Activated naive CD4-positive, alpha-beta T cell treated with anti-CD3 and anti-CD28 coated beads, Interleukin-2, amount 50 U/mL, for 24 hours (primary cell): ENCODE measurements at regions not wholly inside any gene's neighbourhood (a gene's known extent, or its start where the extent isn't known, plus 50 kb on each side); places are given as distances from the start of the nearest gene placed in this dataset.
"Not testable (repeated sequence)": the region's sequence is repeated elsewhere in the genome, so short reads cannot be mapped to it uniquely, and the experiment has no call there.

Experiments used
- H3K27ac Mint-ChIP-seq: one replicate; pipeline ENCODE4 v1.8.0; 2021; ENCODE audit warnings: mild to moderate bottlenecking, mixed read lengths
- H3K27me3 Mint-ChIP-seq: one replicate; pipeline ENCODE4 v1.8.0; 2021; ENCODE audit warnings: mixed read lengths
- H3K36me3 Mint-ChIP-seq: one replicate; pipeline ENCODE4 v1.8.0; 2021; ENCODE audit warnings: mixed read lengths
- H3K4me1 Mint-ChIP-seq: one replicate; pipeline ENCODE4 v1.8.0; 2021; ENCODE audit warnings: mixed read lengths
- H3K4me3 Mint-ChIP-seq: one replicate; pipeline ENCODE4 v1.8.0; 2021; ENCODE audit warnings: mild to moderate bottlenecking, mixed read lengths
- H3K9me3 Mint-ChIP-seq: one replicate; pipeline ENCODE4 v1.8.0; 2021; ENCODE audit warnings: mixed read lengths

GRCh38 chr7:19560111-19560883 is 148.5 kb downstream of the POLR1F start:
- Mint-ChIP-seq H3K9me3 (no peaks in the 10 kb centered on the region), H3K27ac (no peak overlapping the region), H3K4me3 (no peak overlapping the region), H3K36me3 (no peaks in the 10 kb centered on the region), H3K27me3 (no peaks in the 10 kb centered on the region), H3K4me1 (no peaks in the 10 kb centered on the region)

- H3K9me3 Mint-ChIP-seq, result no peaks in the 10 kb centered on the region
- H3K36me3 Mint-ChIP-seq, result no peaks in the 10 kb centered on the region
- H3K27me3 Mint-ChIP-seq, result no peaks in the 10 kb centered on the region
- no peak overlapping the region for H3K4me3 Mint-ChIP-seq
- H3K4me1 Mint-ChIP-seq, result no peaks in the 10 kb centered on the region
- no peak overlapping the region for H3K27ac Mint-ChIP-seq
These were observed 150.3 kb downstream of the POLR1F start for GRCh38 chr7:19558527-19558926.

GRCh38 chr7:19557726-19558465 is 150.9 kb downstream of the POLR1F start:
- H3K27me3 Mint-ChIP-seq, result no peaks in the 10 kb centered on the region
- H3K4me1 Mint-ChIP-seq, result no peaks in the 10 kb centered on the region
- no peak overlapping the region for H3K27ac Mint-ChIP-seq
- no peaks in the 10 kb centered on the region for H3K9me3 Mint-ChIP-seq
- H3K36me3 Mint-ChIP-seq, result no peaks in the 10 kb centered on the region
- no peak overlapping the region for H3K4me3 Mint-ChIP-seq

- H3K9me3 Mint-ChIP-seq, result no peaks in the 10 kb centered on the region
- no peaks in the 10 kb centered on the region for H3K27me3 Mint-ChIP-seq
- no peaks in the 10 kb centered on the region for H3K36me3 Mint-ChIP-seq
- H3K4me3 Mint-ChIP-seq, result no peak overlapping the region
- H3K27ac Mint-ChIP-seq, result no peak overlapping the region
- no peaks in the 10 kb centered on the region for H3K4me1 Mint-ChIP-seq
These were observed 154.3 kb downstream of the POLR1F start for GRCh38 chr7:19554581-19554980.

- Mint-ChIP-seq H3K27ac (no peak overlapping the region), H3K4me1 (no peaks in the 10 kb centered on the region), H3K27me3 (no peaks in the 10 kb centered on the region), H3K9me3 (no peaks in the 10 kb centered on the region), H3K36me3 (no peaks in the 10 kb centered on the region), H3K4me3 (no peak overlapping the region)
These were observed 156.3 kb downstream of the POLR1F start for GRCh38 chr7:19552576-19552975.

- H3K36me3 Mint-ChIP-seq, H3K4me3 Mint-ChIP-seq: not testable (repeated sequence)
These were observed 159.6 kb downstream of the POLR1F start for GRCh38 chr7:19549246-19549645.

GRCh38 chr7:19537942-19538401 is 170.9 kb downstream of the POLR1F start:
- Mint-ChIP-seq H3K4me1 (no peaks in the 10 kb centered on the region), H3K9me3 (no peaks in the 10 kb centered on the region), H3K27me3 (no peaks in the 10 kb centered on the region), H3K36me3 (no peaks in the 10 kb centered on the region), H3K27ac (no peak overlapping the region), H3K4me3 (no peak overlapping the region)

More at GRCh38 chr7:19549246-19549645, 159.6 kb downstream of the POLR1F start:
- not testable (repeated sequence) for H3K4me1 Mint-ChIP-seq, H3K27me3 Mint-ChIP-seq, H3K27ac Mint-ChIP-seq
- peaks cover 12% of the 10 kb centered on the region for H3K9me3 Mint-ChIP-seq

- no peak overlapping the region for H3K4me3 Mint-ChIP-seq
These were observed 175.6 kb downstream of the POLR1F start for GRCh38 chr7:19533266-19533665.

GRCh38 chr7:19530852-19531251 is 178.0 kb downstream of the POLR1F start:
- Mint-ChIP-seq H3K27ac (no peak overlapping the region), H3K4me3 (no peak overlapping the region), H3K9me3 (no peaks in the 10 kb centered on the region), H3K27me3 (no peaks in the 10 kb centered on the region), H3K36me3 (no peaks in the 10 kb centered on the region), H3K4me1 (no peaks in the 10 kb centered on the region)

More at GRCh38 chr7:19533266-19533665, 175.6 kb downstream of the POLR1F start:
- no peaks in the 10 kb centered on the region for H3K27me3 Mint-ChIP-seq
- no peaks in the 10 kb centered on the region for H3K4me1 Mint-ChIP-seq
- H3K9me3 Mint-ChIP-seq, result no peaks in the 10 kb centered on the region
- no peak overlapping the region for H3K27ac Mint-ChIP-seq
- H3K36me3 Mint-ChIP-seq, result no peaks in the 10 kb centered on the region

GRCh38 chr7:19530261-19530660 is 178.6 kb downstream of the POLR1F start:
- H3K27me3 Mint-ChIP-seq, result no peaks in the 10 kb centered on the region
- no peak overlapping the region for H3K27ac Mint-ChIP-seq
- no peak overlapping the region for H3K4me3 Mint-ChIP-seq
- no peaks in the 10 kb centered on the region for H3K9me3 Mint-ChIP-seq
- no peaks in the 10 kb centered on the region for H3K4me1 Mint-ChIP-seq
- no peaks in the 10 kb centered on the region for H3K36me3 Mint-ChIP-seq

- H3K9me3 Mint-ChIP-seq, result no peaks in the 10 kb centered on the region
- H3K4me1 Mint-ChIP-seq, result no peaks in the 10 kb centered on the region
- no peaks in the 10 kb centered on the region for H3K36me3 Mint-ChIP-seq
- H3K27me3 Mint-ChIP-seq, result no peaks in the 10 kb centered on the region
- no peak overlapping the region for H3K4me3 Mint-ChIP-seq
- H3K27ac Mint-ChIP-seq, result no peak overlapping the region
These were observed 182.2 kb downstream of the POLR1F start for GRCh38 chr7:19526639-19527038.

- H3K36me3 Mint-ChIP-seq, result no peaks in the 10 kb centered on the region
These were observed 186.4 kb downstream of the POLR1F start for GRCh38 chr7:19522486-19522885.

GRCh38 chr7:19520392-19520791 is 188.4 kb downstream of the POLR1F start:
- H3K9me3 Mint-ChIP-seq, result peaks cover 9% of the 10 kb centered on the region
- no peak overlapping the region for H3K4me3 Mint-ChIP-seq
- H3K27me3 Mint-ChIP-seq, result no peaks in the 10 kb centered on the region
- no peaks in the 10 kb centered on the region for H3K4me1 Mint-ChIP-seq
- no peaks in the 10 kb centered on the region for H3K36me3 Mint-ChIP-seq
- H3K27ac Mint-ChIP-seq, result no peak overlapping the region

More at GRCh38 chr7:19522486-19522885, 186.4 kb downstream of the POLR1F start:
- Mint-ChIP-seq H3K4me3 (no peak overlapping the region), H3K27me3 (no peaks in the 10 kb centered on the region), H3K4me1 (no peaks in the 10 kb centered on the region), H3K9me3 (peaks cover 9% of the 10 kb centered on the region), H3K27ac (no peak overlapping the region)

GRCh38 chr7:19519443-19520021 is 189.3 kb downstream of the POLR1F start:
- no peaks in the 10 kb centered on the region for H3K36me3 Mint-ChIP-seq
- peaks cover 9% of the 10 kb centered on the region for H3K9me3 Mint-ChIP-seq
- no peaks in the 10 kb centered on the region for H3K27me3 Mint-ChIP-seq
- no peak overlapping the region for H3K4me3 Mint-ChIP-seq
- H3K27ac Mint-ChIP-seq, result no peak overlapping the region
- no peaks in the 10 kb centered on the region for H3K4me1 Mint-ChIP-seq

GRCh38 chr7:19517546-19517945 is 191.3 kb downstream of the POLR1F start:
- not testable (repeated sequence) for H3K36me3 Mint-ChIP-seq, H3K4me1 Mint-ChIP-seq, H3K4me3 Mint-ChIP-seq, H3K27ac Mint-ChIP-seq, H3K9me3 Mint-ChIP-seq, H3K27me3 Mint-ChIP-seq

- no peaks in the 10 kb centered on the region for H3K4me1 Mint-ChIP-seq
- H3K9me3 Mint-ChIP-seq, result no peaks in the 10 kb centered on the region
- H3K36me3 Mint-ChIP-seq, result no peaks in the 10 kb centered on the region
- no peak overlapping the region for H3K27ac Mint-ChIP-seq
- no peak overlapping the region for H3K4me3 Mint-ChIP-seq
- no peaks in the 10 kb centered on the region for H3K27me3 Mint-ChIP-seq
These were observed 200.0 kb downstream of the POLR1F start for GRCh38 chr7:19508821-19509220.
